Common myeloid progenitor, CD34-positive (primary cell): ENCODE measurements at regions not wholly inside any gene's neighbourhood (a gene's known extent, or its start where the extent isn't known, plus 50 kb on each side); places are given as distances from the start of the nearest gene placed in this dataset.

Experiments used
- CTCF ChIA-PET: fragments of 350-600 bp; sonication (Branson Sonifier 250); formaldehyde crosslinking; loops from one replicate; lab custom pipeline; 2021; ENCODE audit warnings: antibody characterized with exemption; lab: Charles Lee
- POLR2A ChIA-PET: fragments of 350-600 bp; sonication (Branson Sonifier 250); formaldehyde crosslinking; loops from one replicate; lab custom pipeline; 2021; ENCODE audit warnings: antibody characterized with exemption; lab: Charles Lee
- DNase-seq, 3 donors: peaks; one replicate each; pipeline versions ENCODE4 v3.0.0 to v3.0.0-alpha.2; 2013
- H3K27ac ChIP-seq, 2 experiments: 1 replicate in 1 of 2; 2 replicates in 1 of 2; pipeline ENCODE4 v1.7.0; 2013; ENCODE audit warnings: inconsistent platforms in 2 of 2, low read length in 2 of 2, mild to moderate bottlenecking in 2 of 2, low read depth in 1 of 2, moderate library complexity in 1 of 2; ENCODE audit not compliant: severe bottlenecking in 2 of 2, insufficient read depth in 1 of 2, poor library complexity in 1 of 2
- H3K27me3 ChIP-seq, 5 experiments: replicated peaks in 2 of 5; 1 replicate in 3 of 5; 2 replicates in 2 of 5; pipeline versions ENCODE4 v1.6.1 to v1.7.0; 2013; ENCODE audit warnings: low read length in 4 of 5, mild to moderate bottlenecking in 2 of 5, moderate library complexity in 2 of 5, inconsistent platforms in 1 of 5; ENCODE audit not compliant: insufficient read depth in 5 of 5, control insufficient read depth in 4 of 5
- H3K36me3 ChIP-seq, 4 experiments: 1 replicate in 2 of 4; 2 replicates in 2 of 4; pipeline versions ENCODE4 v1.6.1 to v1.7.0; 2013; ENCODE audit warnings: low read length in 3 of 4, control low read depth in 1 of 4, mild to moderate bottlenecking in 1 of 4; ENCODE audit not compliant: control insufficient read depth in 4 of 4, insufficient read depth in 4 of 4
- H3K4me1 ChIP-seq, 4 experiments: 1 replicate in 3 of 4; 2 replicates in 1 of 4; pipeline versions ENCODE4 v1.6.1 to v1.7.1; 2013; ENCODE audit warnings: low read length in 3 of 4, mild to moderate bottlenecking in 3 of 4, control low read depth in 1 of 4, inconsistent platforms in 1 of 4, moderate library complexity in 1 of 4; ENCODE audit not compliant: control insufficient read depth in 4 of 4, insufficient read depth in 4 of 4; ENCODE audit errors: control extremely low read depth in 1 of 4
- H3K4me3 ChIP-seq, 7 experiments: 1 replicate in 4 of 7; 2 replicates in 3 of 7; pipeline versions ENCODE4 v1.5.1 to v1.7.0; 2013; ENCODE audit warnings: mild to moderate bottlenecking in 7 of 7, low read length in 6 of 7, moderate library complexity in 6 of 7, inconsistent platforms in 2 of 7, low read depth in 2 of 7, control low read depth in 1 of 7; ENCODE audit not compliant: insufficient read depth in 4 of 7, control insufficient read depth in 1 of 7; ENCODE audit errors: extremely low read depth in 1 of 7
- H3K9me3 ChIP-seq, 5 experiments: 1 replicate in 4 of 5; 2 replicates in 1 of 5; pipeline versions ENCODE4 v1.6.1 to v1.7.1; 2013; ENCODE audit warnings: low read length in 4 of 5, mild to moderate bottlenecking in 2 of 5, inconsistent platforms in 1 of 5, low read depth in 1 of 5, moderate library complexity in 1 of 5; ENCODE audit not compliant: control insufficient read depth in 4 of 5, insufficient read depth in 2 of 5; ENCODE audit errors: control extremely low read depth in 1 of 5
- WGBS: methylation state at CpG from one replicate; pipeline ENCODE4 v1.1.5; 2013; ENCODE audit not compliant: insufficient coverage; 5-methylcytosine and 5-hydroxymethylcytosine counted together

GRCh38 chr4:38254825-38255224 is 294.6 kb downstream of the PTTG2 start:
- no peak overlapping the region for H3K27ac ChIP-seq
- ChIA-PET POLR2A (no interaction called here), CTCF (no interaction called here)
- H3K4me1 ChIP-seq: no peaks in the 10 kb centered on the region
- H3K4me3 ChIP-seq: no peak overlapping the region
- H3K27me3 ChIP-seq: no peaks in the 10 kb centered on the region
- no peaks in the 10 kb centered on the region for H3K36me3 ChIP-seq
- peaks cover 5 to 20% (median 8%) of the 10 kb centered on the region in 5 experiments for H3K9me3 ChIP-seq
- WGBS: no CpG with 5 or more reads among the region's 1 CpG
- no peak for DNase-seq

GRCh38 chr4:38255572-38255971 is 295.4 kb downstream of the PTTG2 start:
- ChIA-PET POLR2A (no interaction called here), CTCF (no interaction called here)
- H3K27ac ChIP-seq: no peak overlapping the region
- H3K36me3 ChIP-seq: no peaks in the 10 kb centered on the region
- H3K9me3 ChIP-seq: peaks cover 1 to 17% (median 8%) of the 10 kb centered on the region in 5 experiments
- WGBS: 100% methylated on average over 2 of the region's 2 CpGs
- DNase-seq: no peak
- H3K4me3 ChIP-seq: no peak overlapping the region
- no peaks in the 10 kb centered on the region for H3K27me3 ChIP-seq
- no peaks in the 10 kb centered on the region for H3K4me1 ChIP-seq

- WGBS: 100% methylated on average over 2 of the region's 4 CpGs
- CTCF ChIA-PET: no interaction called here
- POLR2A ChIA-PET: no interaction called here
Observed at GRCh38 chr4:38266616-38267015, 306.4 kb downstream of the PTTG2 start.

GRCh38 chr4:38268108-38268820 is 308.1 kb downstream of the PTTG2 start:
- 87% methylated on average over 3 of the region's 5 CpGs for WGBS
- Histone ChIP-seq H3K4me3 (no peak overlapping the region), H3K4me1 (no peaks in the 10 kb centered on the region), H3K36me3 (no peaks in the 10 kb centered on the region), H3K27ac (no peak overlapping the region), H3K9me3 (no peaks in the 10 kb centered on the region), H3K27me3 (no peaks in the 10 kb centered on the region)
- ChIA-PET CTCF (no interaction called here), POLR2A (no interaction called here)
- no peak for DNase-seq

More at GRCh38 chr4:38266616-38267015, 306.4 kb downstream of the PTTG2 start:
- no peak for DNase-seq
- Histone ChIP-seq H3K4me3 (no peak overlapping the region), H3K9me3 (no peaks in the 10 kb centered on the region), H3K4me1 (no peaks in the 10 kb centered on the region), H3K27ac (no peak overlapping the region), H3K27me3 (no peaks in the 10 kb centered on the region), H3K36me3 (no peaks in the 10 kb centered on the region)

- H3K27ac ChIP-seq: no peak overlapping the region
- CTCF ChIA-PET: no interaction called here
- no peaks in the 10 kb centered on the region for H3K36me3 ChIP-seq
- WGBS: 100% methylated on average over 1 of the region's 1 CpG
- POLR2A ChIA-PET: no interaction called here
- H3K9me3 ChIP-seq: no peaks in the 10 kb centered on the region
- no peak overlapping the region for H3K4me3 ChIP-seq
- DNase-seq: no peak
- H3K27me3 ChIP-seq: no peaks in the 10 kb centered on the region
- H3K4me1 ChIP-seq: no peaks in the 10 kb centered on the region
Observed at GRCh38 chr4:38268837-38269236, 308.6 kb downstream of the PTTG2 start.

GRCh38 chr4:38273407-38273806 is 313.2 kb downstream of the PTTG2 start:
- DNase-seq: no peak
- CTCF ChIA-PET: no interaction called here
- Histone ChIP-seq H3K36me3 (no peaks in the 10 kb centered on the region), H3K4me3 (no peak overlapping the region), H3K27me3 (no peaks in the 10 kb centered on the region), H3K4me1 (no peaks in the 10 kb centered on the region), H3K27ac (no peak overlapping the region), H3K9me3 (no peaks in the 10 kb centered on the region)
- POLR2A ChIA-PET: no interaction called here

- DNase-seq: peak in 2 of 3 donors; percentile 19 to 38
- Histone ChIP-seq H3K9me3 (no peaks in the 10 kb centered on the region), H3K27me3 (no peaks in the 10 kb centered on the region), H3K4me3 (no peak overlapping the region), H3K27ac (no peak overlapping the region), H3K4me1 (no peaks in the 10 kb centered on the region), H3K36me3 (no peaks in the 10 kb centered on the region)
- ChIA-PET CTCF (interaction anchor here (1.7 kb wide), 1 partner anchor 13 kb away, joined by 4 read pairs; no protein-coding TSS in a partner anchor), POLR2A (interaction anchor here (0.7 kb wide), 1 partner anchor 11 kb away, joined by 3 read pairs; no protein-coding TSS in a partner anchor)
- 75% methylated on average over 5 of the region's 5 CpGs for WGBS
Observed at GRCh38 chr4:38275331-38276100, 315.3 kb downstream of the PTTG2 start.
